ENCODE measurements at regions not wholly inside any gene's neighbourhood (a gene's known extent, or its start where the extent isn't known, plus 50 kb on each side); places are given as distances from the start of the nearest gene placed in this dataset.

GRCh38 chr10:14468023-14468441, 137.3 kb upstream of the FRMD4A start:
- Histone ChIP-seq H3K9me3 (replicated peaks) (no peaks in the 10 kb centered on the region), H3K4me3 (no peak overlapping the region), H3K36me3 (no peaks in the 10 kb centered on the region), H3K4me1 (no peaks in the 10 kb centered on the region), H3K27ac (no peak overlapping the region), H3K27me3 (no peaks in the 10 kb centered on the region)
- no peak for DNase-seq

GRCh38 chr10:14466257-14466656, 135.5 kb upstream of the FRMD4A start:
- Histone ChIP-seq H3K4me1 (no peaks in the 10 kb centered on the region), H3K9me3 (replicated peaks) (no peaks in the 10 kb centered on the region), H3K4me3 (no peak overlapping the region), H3K27ac (no peak overlapping the region), H3K27me3 (no peaks in the 10 kb centered on the region), H3K36me3 (no peaks in the 10 kb centered on the region)
- DNase-seq, result no peak

GRCh38 chr10:14460447-14460846, 129.7 kb upstream of the FRMD4A start:
- no peaks in the 10 kb centered on the region for H3K9me3 ChIP-seq (replicated peaks)

GRCh38 chr10:14459665-14460064, 128.9 kb upstream of the FRMD4A start:
- DNase-seq, result peak in 1 of 2 experiments; percentile 37
- H3K4me3 ChIP-seq, result no peak overlapping the region
- no peak overlapping the region for H3K27ac ChIP-seq
- no peaks in the 10 kb centered on the region for H3K36me3 ChIP-seq
- H3K9me3 ChIP-seq (replicated peaks), result no peaks in the 10 kb centered on the region
- no peaks in the 10 kb centered on the region for H3K4me1 ChIP-seq
- no peaks in the 10 kb centered on the region for H3K27me3 ChIP-seq

More at GRCh38 chr10:14460447-14460846, 129.7 kb upstream of the FRMD4A start:
- Histone ChIP-seq H3K27me3 (no peaks in the 10 kb centered on the region), H3K36me3 (no peaks in the 10 kb centered on the region), H3K27ac (no peak overlapping the region), H3K4me1 (no peaks in the 10 kb centered on the region), H3K4me3 (no peak overlapping the region)
- DNase-seq, result no peak

GRCh38 chr10:14456870-14457266, 126.1 kb upstream of the FRMD4A start:
- Histone ChIP-seq H3K9me3 (replicated peaks) (no peaks in the 10 kb centered on the region), H3K4me1 (no peaks in the 10 kb centered on the region), H3K27me3 (no peaks in the 10 kb centered on the region), H3K27ac (no peak overlapping the region), H3K36me3 (no peaks in the 10 kb centered on the region), H3K4me3 (no peak overlapping the region)
- DNase-seq, result no peak

- Histone ChIP-seq H3K9me3 (replicated peaks) (no peaks in the 10 kb centered on the region), H3K27ac (no peak overlapping the region), H3K36me3 (no peaks in the 10 kb centered on the region), H3K27me3 (no peaks in the 10 kb centered on the region), H3K4me3 (no peak overlapping the region), H3K4me1 (no peaks in the 10 kb centered on the region)
- DNase-seq, result no peak
Observed at GRCh38 chr10:14456218-14456869, 125.6 kb upstream of the FRMD4A start.

GRCh38 chr10:14454629-14455028, 123.9 kb upstream of the FRMD4A start:
- no peaks in the 10 kb centered on the region for H3K27me3 ChIP-seq
- H3K36me3 ChIP-seq, result no peaks in the 10 kb centered on the region
- H3K27ac ChIP-seq, result no peak overlapping the region
- no peaks in the 10 kb centered on the region for H3K9me3 ChIP-seq (replicated peaks)
- DNase-seq, result no peak
- H3K4me3 ChIP-seq, result no peak overlapping the region
- H3K4me1 ChIP-seq, result no peaks in the 10 kb centered on the region

GRCh38 chr10:14454206-14454605, 123.5 kb upstream of the FRMD4A start:
- no peaks in the 10 kb centered on the region for H3K9me3 ChIP-seq (replicated peaks)
- H3K27me3 ChIP-seq, result no peaks in the 10 kb centered on the region
- H3K4me3 ChIP-seq, result no peak overlapping the region
- H3K4me1 ChIP-seq, result no peaks in the 10 kb centered on the region
- no peak overlapping the region for H3K27ac ChIP-seq
- no peaks in the 10 kb centered on the region for H3K36me3 ChIP-seq
- no peak for DNase-seq

- Histone ChIP-seq H3K27me3 (no peaks in the 10 kb centered on the region), H3K4me1 (no peaks in the 10 kb centered on the region), H3K36me3 (no peaks in the 10 kb centered on the region), H3K9me3 (replicated peaks) (no peaks in the 10 kb centered on the region), H3K4me3 (no peak overlapping the region), H3K27ac (no peak overlapping the region)
- no peak for DNase-seq
Observed at GRCh38 chr10:14453593-14453992, 122.9 kb upstream of the FRMD4A start.

GRCh38 chr10:14451341-14451740, 120.6 kb upstream of the FRMD4A start:
- no peak overlapping the region for H3K27ac ChIP-seq
- no peaks in the 10 kb centered on the region for H3K4me1 ChIP-seq
- H3K9me3 ChIP-seq (replicated peaks), result no peaks in the 10 kb centered on the region
- H3K36me3 ChIP-seq, result no peaks in the 10 kb centered on the region
- no peaks in the 10 kb centered on the region for H3K27me3 ChIP-seq
- no peak for DNase-seq
- no peak overlapping the region for H3K4me3 ChIP-seq

GRCh38 chr10:14450041-14450491, 119.3 kb upstream of the FRMD4A start:
- Histone ChIP-seq H3K9me3 (replicated peaks) (no peaks in the 10 kb centered on the region), H3K4me1 (no peaks in the 10 kb centered on the region), H3K27ac (no peak overlapping the region), H3K4me3 (no peak overlapping the region), H3K36me3 (no peaks in the 10 kb centered on the region), H3K27me3 (no peaks in the 10 kb centered on the region)
- DNase-seq, result no peak

GRCh38 chr10:14449293-14449815, 118.6 kb upstream of the FRMD4A start:
- DNase-seq, result no peak
- no peaks in the 10 kb centered on the region for H3K36me3 ChIP-seq
- H3K9me3 ChIP-seq (replicated peaks), result no peaks in the 10 kb centered on the region
- no peaks in the 10 kb centered on the region for H3K4me1 ChIP-seq
- H3K4me3 ChIP-seq, result no peak overlapping the region
- no peaks in the 10 kb centered on the region for H3K27me3 ChIP-seq
- H3K27ac ChIP-seq, result no peak overlapping the region

- Histone ChIP-seq H3K27ac (no peak overlapping the region), H3K4me1 (no peaks in the 10 kb centered on the region), H3K9me3 (replicated peaks) (no peaks in the 10 kb centered on the region), H3K4me3 (no peak overlapping the region), H3K36me3 (no peaks in the 10 kb centered on the region), H3K27me3 (no peaks in the 10 kb centered on the region)
- DNase-seq, result no peak
Observed at GRCh38 chr10:14448197-14448990, 117.7 kb upstream of the FRMD4A start.

GRCh38 chr10:14447094-14447839, 116.5 kb upstream of the FRMD4A start:
- no peak for DNase-seq
- no peaks in the 10 kb centered on the region for H3K36me3 ChIP-seq
- no peak overlapping the region for H3K4me3 ChIP-seq
- H3K4me1 ChIP-seq, result no peaks in the 10 kb centered on the region
- no peaks in the 10 kb centered on the region for H3K27me3 ChIP-seq
- H3K27ac ChIP-seq, result no peak overlapping the region
- no peaks in the 10 kb centered on the region for H3K9me3 ChIP-seq (replicated peaks)
